BE2C (cell line): ENCODE measurements at regions not wholly inside any gene's neighbourhood (a gene's known extent, or its start where the extent isn't known, plus 50 kb on each side); places are given as distances from the start of the nearest gene placed in this dataset.

Source experiments
- DNase-seq: peaks from one replicate; pipeline ENCODE4 v3.0.0-alpha.2; 2020
- H3K27me3 ChIP-seq: fragments of 250-450 bp; sonication (Bioruptor Pico); 2 replicates; pipeline ENCODE4 v1.5.1; 2020; ENCODE audit warnings: mild to moderate bottlenecking
- H3K36me3 ChIP-seq: fragments of 250-450 bp; sonication (Bioruptor Pico); 2 replicates; pipeline ENCODE4 v1.5.1; 2020; ENCODE audit warnings: mild to moderate bottlenecking
- H3K4me1 ChIP-seq: fragments of 250-450 bp; sonication (Bioruptor Pico); 2 replicates; pipeline ENCODE4 v1.5.1; 2020
- H3K4me3 ChIP-seq: 2 replicates; pipeline ENCODE4 v1.5.1; 2011; ENCODE audit warnings: low read depth, low read length
- H3K9me3 ChIP-seq: fragments of 250-450 bp; sonication (Bioruptor Pico); 2 replicates; pipeline ENCODE4 v1.5.1; 2020
- TF ChIP-seq, protein P1 (sequence below): IDR thresholded peaks from 2 replicates; pipeline ENCODE4 v1.5.1; 2012; ENCODE audit warnings: mild to moderate bottlenecking, low read depth, low read length

DNA sequence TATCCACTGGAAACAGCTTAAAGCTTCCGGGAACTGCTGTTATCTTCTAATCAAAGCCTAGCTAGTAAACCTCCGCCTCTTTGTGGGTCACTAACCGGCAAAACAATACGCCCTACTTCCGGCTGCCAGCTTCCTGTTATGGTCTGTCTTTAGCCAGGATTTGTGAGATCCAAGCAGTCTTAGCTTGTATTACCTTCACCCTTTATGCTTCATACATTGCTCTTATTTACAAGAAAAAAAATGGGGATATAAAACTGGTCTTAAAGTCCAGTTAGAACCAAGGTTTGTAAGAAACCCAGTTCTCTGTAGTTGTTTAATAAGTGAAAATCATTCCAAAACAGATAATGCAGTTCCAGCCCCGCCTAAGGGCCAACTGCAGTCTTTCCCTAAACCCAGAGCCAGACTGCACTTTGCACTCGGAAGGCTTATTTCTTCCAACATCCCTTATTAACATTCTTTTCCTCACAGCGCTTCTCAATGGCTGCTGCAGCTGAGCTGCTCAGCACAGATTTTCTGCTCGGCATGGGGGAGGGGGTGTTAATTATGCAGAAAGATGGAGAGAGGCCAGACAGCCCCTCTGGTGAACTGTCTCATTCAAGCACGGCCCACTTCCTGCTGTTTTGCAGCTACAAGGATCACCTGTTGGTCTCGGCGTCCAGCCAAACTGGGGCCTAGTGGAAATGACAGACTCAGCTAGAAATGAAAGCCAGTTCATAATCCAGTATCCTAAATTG, 368.4 kb downstream of the KLF12 start:
- Histone ChIP-seq H3K36me3 (no peaks in the 10 kb centered on the region), H3K9me3 (no peaks in the 10 kb centered on the region), H3K4me3 (peak overlapping the region; percentile 36), H3K4me1 (no peaks in the 10 kb centered on the region), H3K27me3 (no peaks in the 10 kb centered on the region)
- DNase-seq = peak; percentile 91
- TF ChIP-seq, protein P1, sequence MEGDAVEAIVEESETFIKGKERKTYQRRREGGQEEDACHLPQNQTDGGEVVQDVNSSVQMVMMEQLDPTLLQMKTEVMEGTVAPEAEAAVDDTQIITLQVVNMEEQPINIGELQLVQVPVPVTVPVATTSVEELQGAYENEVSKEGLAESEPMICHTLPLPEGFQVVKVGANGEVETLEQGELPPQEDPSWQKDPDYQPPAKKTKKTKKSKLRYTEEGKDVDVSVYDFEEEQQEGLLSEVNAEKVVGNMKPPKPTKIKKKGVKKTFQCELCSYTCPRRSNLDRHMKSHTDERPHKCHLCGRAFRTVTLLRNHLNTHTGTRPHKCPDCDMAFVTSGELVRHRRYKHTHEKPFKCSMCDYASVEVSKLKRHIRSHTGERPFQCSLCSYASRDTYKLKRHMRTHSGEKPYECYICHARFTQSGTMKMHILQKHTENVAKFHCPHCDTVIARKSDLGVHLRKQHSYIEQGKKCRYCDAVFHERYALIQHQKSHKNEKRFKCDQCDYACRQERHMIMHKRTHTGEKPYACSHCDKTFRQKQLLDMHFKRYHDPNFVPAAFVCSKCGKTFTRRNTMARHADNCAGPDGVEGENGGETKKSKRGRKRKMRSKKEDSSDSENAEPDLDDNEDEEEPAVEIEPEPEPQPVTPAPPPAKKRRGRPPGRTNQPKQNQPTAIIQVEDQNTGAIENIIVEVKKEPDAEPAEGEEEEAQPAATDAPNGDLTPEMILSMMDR = no peak

DNA sequence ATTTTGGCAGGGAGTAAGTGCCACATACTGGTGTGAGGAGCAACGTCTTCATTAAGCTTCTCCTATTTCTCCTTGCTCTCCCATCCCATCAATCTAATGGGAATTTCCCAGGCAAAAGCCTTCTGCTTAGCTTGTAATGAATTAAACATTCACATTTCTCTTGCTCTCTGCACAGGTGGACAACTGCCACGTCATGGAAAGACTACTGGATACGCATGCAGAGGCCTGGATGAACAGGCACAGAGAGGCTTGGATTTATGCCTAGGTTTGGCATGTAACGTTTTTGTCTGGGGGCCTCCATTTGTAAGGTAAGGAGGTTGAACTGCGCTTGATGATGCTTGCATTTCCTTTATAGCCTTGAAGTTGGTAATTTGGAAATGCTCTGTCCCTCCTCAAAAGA, 374.8 kb downstream of the KLF12 start:
- DNase-seq = no peak
- TF ChIP-seq, protein P1 = no peak

DNA sequence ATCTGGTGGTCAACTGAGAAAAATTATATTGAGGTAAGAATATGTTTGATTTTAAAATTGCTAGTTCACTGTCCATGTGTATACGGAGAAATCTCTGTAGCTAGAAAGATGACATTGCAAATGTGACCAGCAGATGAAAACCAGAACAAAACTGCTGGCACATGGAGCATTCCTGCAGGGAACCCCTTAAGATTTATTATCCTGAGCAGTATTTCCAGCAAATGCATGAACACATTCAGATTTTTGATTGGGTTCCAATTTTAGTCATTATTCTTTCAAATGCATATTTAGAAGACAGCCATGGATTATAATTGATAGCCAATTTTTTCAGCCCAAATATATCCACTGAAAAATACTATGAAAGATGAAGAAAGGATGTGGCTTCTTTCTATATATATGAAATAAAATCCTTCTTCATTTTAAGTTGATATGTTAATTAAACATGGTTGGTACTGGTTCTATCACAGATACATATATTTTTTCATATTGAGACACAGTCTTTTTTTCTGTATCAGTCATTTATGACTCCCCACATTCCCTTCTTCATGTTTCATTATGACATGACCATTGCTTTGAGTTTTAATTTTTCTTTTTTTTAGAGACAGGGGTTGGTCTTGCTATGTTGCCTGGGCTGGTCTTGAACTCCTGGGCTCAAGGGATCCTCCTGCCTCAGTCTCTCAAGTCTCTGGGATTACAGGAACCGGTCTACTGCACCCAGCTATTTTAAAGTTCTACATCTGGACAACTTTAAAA, 376.5 kb downstream of the KLF12 start:
- Histone ChIP-seq H3K27me3 (no peaks in the 10 kb centered on the region), H3K36me3 (no peaks in the 10 kb centered on the region), H3K4me1 (peaks cover 3% of the 10 kb centered on the region), H3K9me3 (no peaks in the 10 kb centered on the region), H3K4me3 (no peak overlapping the region)
- TF ChIP-seq, protein P1 = no peak
- DNase-seq = no peak

More for the DNA sequence above, 374.8 kb downstream of the KLF12 start:
- no peak overlapping the region for H3K4me3 ChIP-seq
- peaks cover 2% of the 10 kb centered on the region for H3K4me1 ChIP-seq
- H3K9me3 ChIP-seq = no peaks in the 10 kb centered on the region
- H3K27me3 ChIP-seq = no peaks in the 10 kb centered on the region
- H3K36me3 ChIP-seq = no peaks in the 10 kb centered on the region

DNA sequence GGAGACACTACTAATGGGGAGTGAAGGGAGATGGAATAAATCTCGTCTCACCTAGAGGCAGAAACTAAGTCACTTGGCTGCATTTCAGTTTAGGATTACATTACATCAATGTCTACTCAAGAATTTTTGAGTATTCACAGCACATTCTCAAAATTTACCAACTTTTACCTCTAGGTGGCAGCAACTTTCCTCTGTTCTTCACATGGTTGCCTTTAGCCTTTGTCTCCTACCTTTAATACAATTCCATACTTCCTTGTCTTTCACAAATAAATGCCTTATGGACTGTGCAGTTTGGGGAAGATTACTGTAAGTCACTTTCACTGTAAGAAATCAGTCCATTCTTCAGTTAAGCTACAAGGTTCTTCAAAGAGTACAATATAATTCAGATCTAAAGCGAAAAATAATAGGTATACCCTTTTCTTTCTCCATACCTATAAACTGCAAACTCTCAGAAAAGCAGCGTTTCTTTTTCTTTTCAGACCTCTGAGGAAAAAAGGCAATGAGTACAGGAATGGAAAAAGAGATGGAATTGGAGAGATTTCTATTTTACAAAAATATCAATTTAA, 379.4 kb downstream of the KLF12 start:
- no peaks in the 10 kb centered on the region for H3K36me3 ChIP-seq
- peaks cover 3% of the 10 kb centered on the region for H3K4me1 ChIP-seq
- H3K9me3 ChIP-seq = no peaks in the 10 kb centered on the region
- TF ChIP-seq, protein P1 = peak; percentile 77
- DNase-seq = peak; percentile 38
- no peak overlapping the region for H3K4me3 ChIP-seq
- no peaks in the 10 kb centered on the region for H3K27me3 ChIP-seq

DNA sequence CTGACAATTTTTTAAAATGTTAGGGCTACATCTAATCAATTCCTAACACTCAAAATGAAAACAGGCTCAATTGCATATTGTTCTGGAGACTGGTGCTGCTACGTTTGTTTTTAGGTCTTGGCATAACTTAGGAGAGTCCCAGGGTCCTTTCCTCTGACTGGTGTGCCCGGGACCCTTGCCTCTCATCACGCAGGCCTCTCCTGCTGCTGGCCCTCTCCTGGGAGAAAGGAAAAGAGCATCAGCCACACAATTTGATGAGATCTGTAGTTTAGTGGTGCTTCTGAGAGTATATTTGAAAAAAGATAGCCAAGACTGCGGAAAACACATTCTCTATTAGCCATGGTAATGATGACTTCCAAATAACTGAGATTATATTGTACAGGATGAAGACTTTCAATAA, 380.0 kb downstream of the KLF12 start:
- H3K36me3 ChIP-seq = no peaks in the 10 kb centered on the region
- no peak overlapping the region for H3K4me3 ChIP-seq
- peaks cover 3% of the 10 kb centered on the region for H3K4me1 ChIP-seq
- no peaks in the 10 kb centered on the region for H3K27me3 ChIP-seq
- TF ChIP-seq, protein P1 = no peak
- no peaks in the 10 kb centered on the region for H3K9me3 ChIP-seq
- DNase-seq = no peak
